Erythroblast (primary cell): ENCODE measurements at regions not wholly inside any gene's neighbourhood (a gene's known extent, or its start where the extent isn't known, plus 50 kb on each side); places are given as distances from the start of the nearest gene placed in this dataset.

ENCODE experiments used
- GATA1 ChIP-seq: IDR thresholded peaks from 2 replicates; pipeline ENCODE4 v1.6.1; 2011; ENCODE audit warnings: low read depth, mild to moderate bottlenecking, control low read depth, low read length, moderate library complexity
- POLR2A ChIP-seq: IDR thresholded peaks from 2 replicates; pipeline ENCODE4 v1.6.1; 2011; ENCODE audit warnings: mild to moderate bottlenecking, low read length

DNA sequence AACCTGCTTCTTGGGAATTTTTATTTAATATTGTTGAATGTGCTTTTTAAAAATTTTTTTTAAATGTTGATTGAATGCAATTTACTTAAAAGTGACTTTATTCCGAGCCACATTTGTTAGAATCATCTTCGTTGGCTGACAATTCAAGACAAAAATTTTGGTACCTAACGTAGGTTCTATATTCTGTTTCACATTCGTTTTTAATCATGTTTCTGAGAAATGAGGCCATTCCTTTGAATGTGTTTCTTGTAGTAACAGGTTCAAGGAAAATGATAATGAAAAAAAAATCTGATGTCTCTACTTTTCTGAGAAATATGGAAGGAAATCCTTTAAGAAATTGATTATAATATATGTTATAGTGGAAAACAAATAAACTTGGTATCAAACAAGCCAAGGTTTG is 92.3 kb upstream of the DCLK2 start:
- TF ChIP-seq POLR2A (no peak), GATA1 (no peak)
